ENCODE measurements at regions not wholly inside any gene's neighbourhood (a gene's known extent, or its start where the extent isn't known, plus 50 kb on each side); places are given as distances from the start of the nearest gene placed in this dataset.
"Not testable (repeated sequence)": the region's sequence is repeated elsewhere in the genome, so short reads cannot be mapped to it uniquely, and the experiment has no call there.

GRCh38 chr15:32536507-32537172, 56.6 kb upstream of the GOLGA8N start:
- peak; percentile 63 for DNase-seq

GRCh38 chr15:32536057-32536493, 57.2 kb upstream of the GOLGA8N start:
- not testable (repeated sequence) for DNase-seq

DNA sequence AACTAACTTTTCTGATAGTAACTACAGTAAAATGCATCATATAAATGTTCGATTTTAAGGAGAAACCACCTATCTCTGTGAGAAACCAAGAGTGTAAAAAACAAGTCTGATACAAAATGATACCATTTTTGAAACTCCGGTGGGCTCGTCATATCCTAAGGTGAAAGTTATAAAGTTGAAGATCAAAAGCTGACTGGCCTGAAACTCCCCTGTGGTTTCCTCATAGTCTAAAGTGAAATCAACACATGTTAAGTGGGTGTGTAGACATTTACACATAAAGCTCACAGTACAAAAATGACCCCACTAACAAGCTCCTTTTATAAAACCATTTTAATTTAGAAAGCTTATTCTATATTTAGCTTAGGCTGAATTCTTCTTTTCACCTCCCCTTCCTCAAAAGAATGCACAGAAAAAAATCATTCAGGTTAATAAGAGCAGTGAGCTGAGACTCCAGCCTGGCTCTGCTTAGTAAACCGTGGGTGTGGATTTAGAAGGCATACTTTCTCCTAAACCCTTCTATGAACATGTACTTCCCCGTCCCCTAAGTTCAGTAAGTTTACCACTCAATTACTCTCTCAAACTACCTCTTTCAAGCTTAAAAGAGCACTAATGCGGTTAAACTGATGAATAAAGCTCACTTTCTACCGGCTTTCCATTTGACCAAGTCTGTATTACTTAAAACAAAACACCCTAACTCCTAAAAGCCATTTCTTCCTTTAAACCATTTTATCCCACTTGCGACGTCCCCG, 57.9 kb upstream of the GOLGA8N start:
- not testable (repeated sequence) for DNase-seq

DNA sequence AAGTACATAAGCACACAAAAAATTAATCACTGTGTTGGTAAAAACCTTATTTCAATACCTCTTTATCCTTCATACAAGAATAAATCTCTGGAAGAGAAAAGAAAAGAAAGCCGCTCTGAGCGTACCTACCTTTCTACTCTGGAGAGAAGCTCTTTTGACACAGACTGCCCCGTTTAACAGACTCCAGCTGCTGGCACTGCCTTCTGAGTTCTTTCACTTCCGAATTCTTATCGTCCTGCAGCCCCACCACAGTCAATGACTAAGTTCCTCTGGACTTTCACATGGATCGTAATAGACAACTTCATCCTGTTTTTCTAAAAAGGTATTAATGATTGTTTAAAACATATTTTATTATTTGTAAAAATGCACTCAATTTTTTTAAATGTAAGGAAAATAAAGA, 67.5 kb upstream of the GOLGA8O start:
- DNase-seq, result not testable (repeated sequence)

- not testable (repeated sequence) for DNase-seq
Measured at GRCh38 chr15:32522421-32522820, 67.0 kb upstream of the GOLGA8O start.

DNA sequence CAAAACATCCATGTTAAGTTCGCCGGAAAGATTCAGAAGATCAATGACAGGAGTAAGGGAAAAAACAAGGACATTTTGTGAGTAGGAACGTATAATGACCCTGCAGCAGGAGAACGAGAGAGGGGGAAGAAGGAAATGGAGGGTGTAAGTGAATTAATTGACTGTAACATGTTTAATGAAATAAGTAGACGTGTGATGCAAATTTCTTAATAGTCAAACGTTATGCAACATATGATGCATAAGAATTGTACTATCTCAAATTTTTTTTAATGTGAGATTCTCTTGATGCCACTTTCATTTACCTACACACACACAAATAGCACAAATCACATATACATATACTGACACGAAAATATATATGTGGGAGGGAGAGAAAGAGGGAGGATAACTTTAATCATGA, 63.5 kb upstream of the GOLGA8O start:
- not testable (repeated sequence) for DNase-seq

- not testable (repeated sequence) for DNase-seq
Measured at GRCh38 chr15:32518013-32518412, 62.6 kb upstream of the GOLGA8O start.

DNA sequence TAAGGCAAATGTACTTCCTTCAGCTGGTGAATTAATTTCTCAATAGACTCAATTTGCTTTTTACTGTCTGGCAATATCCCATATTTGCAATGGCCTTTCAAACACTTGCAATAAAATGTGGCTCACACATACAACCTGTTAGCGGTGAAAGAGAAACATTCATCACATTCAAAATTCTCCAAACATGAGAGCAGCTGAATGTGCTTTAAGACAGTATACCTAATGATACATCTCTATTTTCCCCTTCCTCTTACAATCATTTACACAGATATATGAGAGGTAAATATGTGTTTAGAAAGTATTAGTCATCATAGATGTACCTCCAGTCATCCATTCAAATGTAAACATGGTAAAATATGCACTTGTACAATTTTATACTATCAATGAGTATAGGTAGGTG, 61.5 kb upstream of the GOLGA8O start:
- DNase-seq, result not testable (repeated sequence)

- not testable (repeated sequence) for DNase-seq
Measured at GRCh38 chr15:32513378-32513777, 57.9 kb upstream of the GOLGA8O start.

DNA sequence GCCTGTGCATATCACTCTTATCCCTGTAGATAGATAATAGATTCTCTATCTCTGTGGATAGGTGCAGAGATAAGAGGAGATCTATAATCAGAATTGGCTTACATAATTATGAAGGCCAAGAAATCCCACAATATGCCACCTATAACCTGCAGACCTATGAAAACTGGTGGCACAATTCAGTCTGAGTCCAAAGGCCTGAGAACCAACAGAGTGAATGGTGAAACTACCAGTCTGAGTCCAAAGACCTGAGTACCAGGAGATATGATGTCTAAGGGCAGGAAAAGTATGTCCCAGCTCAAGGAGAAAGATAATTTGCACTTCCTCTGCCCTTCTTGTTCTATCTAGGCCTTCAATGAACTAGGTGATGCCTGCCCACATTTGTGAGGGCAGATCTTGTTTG, 54.6 kb upstream of the GOLGA8O start:
- not testable (repeated sequence) for DNase-seq

DNA sequence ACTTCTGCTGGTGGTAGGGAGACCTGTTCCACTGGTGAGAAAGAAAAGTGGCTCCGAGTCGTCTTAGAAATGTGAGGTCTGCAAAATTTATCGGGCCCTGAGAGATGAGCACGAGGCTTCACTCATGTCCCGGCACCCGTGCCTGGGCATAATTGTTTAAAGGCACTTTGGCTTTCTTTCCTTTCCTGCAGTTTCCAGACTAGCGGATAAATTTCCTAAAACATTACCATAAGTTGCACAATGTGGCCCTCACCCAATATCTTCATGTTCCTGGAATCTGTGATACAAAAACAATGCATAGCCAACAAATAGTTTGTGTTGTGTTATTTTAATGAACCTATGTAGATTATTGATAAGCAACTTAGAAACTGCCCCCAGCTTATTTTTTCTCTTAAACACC, 52.6 kb upstream of the GOLGA8O start:
- not testable (repeated sequence) for DNase-seq

DNA sequence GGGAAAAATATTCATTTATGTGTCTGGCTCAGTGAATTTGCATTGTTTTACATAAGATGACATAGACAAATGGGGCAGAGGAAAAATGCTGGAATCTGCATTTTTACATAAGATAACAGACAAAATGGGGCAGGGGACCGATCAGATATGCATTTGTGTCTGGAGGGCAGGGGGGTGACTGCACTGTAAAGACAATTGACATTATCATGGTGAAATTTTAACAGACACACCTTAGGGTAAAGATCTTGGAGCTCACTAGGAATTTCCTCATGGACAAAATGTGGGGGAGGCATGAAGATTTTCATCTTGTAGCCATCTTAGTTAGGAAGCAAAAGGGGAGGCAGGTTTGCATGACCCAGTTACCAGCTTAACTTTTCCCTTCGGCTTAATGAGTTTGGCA, 51.4 kb upstream of the GOLGA8O start:
- not testable (repeated sequence) for DNase-seq

DNA sequence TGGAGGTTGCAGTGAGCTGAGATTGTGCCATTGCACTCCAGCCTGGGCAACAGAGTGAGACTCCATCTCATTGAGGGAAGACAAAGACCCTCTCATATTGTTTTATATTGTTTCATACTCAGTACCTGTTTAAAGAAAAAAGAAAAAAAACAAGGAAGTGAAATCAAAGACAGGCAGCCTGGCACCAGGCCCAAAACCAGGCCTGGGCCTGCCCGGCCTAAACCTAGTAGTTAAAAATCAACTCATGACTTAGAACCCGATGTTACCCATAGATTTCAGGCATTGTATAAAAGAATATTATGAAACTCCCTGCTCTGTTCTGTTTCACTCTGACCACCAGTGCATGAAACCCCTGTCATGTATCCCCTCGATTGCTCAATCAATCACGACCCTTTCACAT, 50.2 kb upstream of the GOLGA8O start:
- DNase-seq, result not testable (repeated sequence)
